ENCODE measurements at regions not wholly inside any gene's neighbourhood (a gene's known extent, or its start where the extent isn't known, plus 50 kb on each side); places are given as distances from the start of the nearest gene placed in this dataset.

- no peak for TF ChIP-seq CTCF (IDR thresholded peaks at IDR 0.05)
- TF ChIP-seq POLR2A (IDR thresholded peaks at IDR 0.05): no peak
Observed at GRCh38 chr12:3416670-3417069, 74.3 kb upstream of the PRMT8 start.
